Endothelial cell of umbilical vein (primary cell): ENCODE measurements at regions not wholly inside any gene's neighbourhood (a gene's known extent, or its start where the extent isn't known, plus 50 kb on each side); places are given as distances from the start of the nearest gene placed in this dataset.

Source experiments
- EZH2 ChIP-seq: IDR thresholded peaks from 2 replicates; pipeline ENCODE4 v1.6.1; 2012; ENCODE audit warnings: borderline replicate concordance, low read depth, mild to moderate bottlenecking, moderate library complexity, low read length, inconsistent platforms; ENCODE audit not compliant: severe bottlenecking
- MYC ChIP-seq: IDR thresholded peaks from one replicate; pipeline ENCODE4 v1.6.1; 2011; ENCODE audit warnings: mild to moderate bottlenecking, low read depth, low read length
- POLR2A ChIP-seq: IDR thresholded peaks from 2 replicates; pipeline ENCODE4 v1.6.1; 2012; ENCODE audit warnings: low read depth, mild to moderate bottlenecking, control low read depth, low read length
- POLR2AphosphoS5 ChIP-seq: IDR thresholded peaks from 2 replicates; pipeline ENCODE4 v1.6.1; 2012; ENCODE audit warnings: low read depth, mild to moderate bottlenecking, control low read depth, low read length, moderate library complexity; ENCODE audit not compliant: insufficient read depth
- TF ChIP-seq, protein P1 (sequence below): IDR thresholded peaks from 2 replicates; pipeline ENCODE4 v1.6.1; 2011; ENCODE audit not compliant: insufficient read depth, insufficient read length
- TF ChIP-seq, protein P2 (sequence below), 2 donors: IDR thresholded peaks; 1 replicate in 1 of 2; 2 replicates in 1 of 2; pipeline ENCODE4 v1.5.1; 2011; ENCODE audit warnings: low read length in 2 of 2, mild to moderate bottlenecking in 2 of 2, moderate library complexity in 2 of 2, control low read depth in 1 of 2, inconsistent platforms in 1 of 2, low read depth in 1 of 2; ENCODE audit not compliant: insufficient read depth in 1 of 2; ENCODE audit errors: extremely low read depth in 1 of 2

DNA sequence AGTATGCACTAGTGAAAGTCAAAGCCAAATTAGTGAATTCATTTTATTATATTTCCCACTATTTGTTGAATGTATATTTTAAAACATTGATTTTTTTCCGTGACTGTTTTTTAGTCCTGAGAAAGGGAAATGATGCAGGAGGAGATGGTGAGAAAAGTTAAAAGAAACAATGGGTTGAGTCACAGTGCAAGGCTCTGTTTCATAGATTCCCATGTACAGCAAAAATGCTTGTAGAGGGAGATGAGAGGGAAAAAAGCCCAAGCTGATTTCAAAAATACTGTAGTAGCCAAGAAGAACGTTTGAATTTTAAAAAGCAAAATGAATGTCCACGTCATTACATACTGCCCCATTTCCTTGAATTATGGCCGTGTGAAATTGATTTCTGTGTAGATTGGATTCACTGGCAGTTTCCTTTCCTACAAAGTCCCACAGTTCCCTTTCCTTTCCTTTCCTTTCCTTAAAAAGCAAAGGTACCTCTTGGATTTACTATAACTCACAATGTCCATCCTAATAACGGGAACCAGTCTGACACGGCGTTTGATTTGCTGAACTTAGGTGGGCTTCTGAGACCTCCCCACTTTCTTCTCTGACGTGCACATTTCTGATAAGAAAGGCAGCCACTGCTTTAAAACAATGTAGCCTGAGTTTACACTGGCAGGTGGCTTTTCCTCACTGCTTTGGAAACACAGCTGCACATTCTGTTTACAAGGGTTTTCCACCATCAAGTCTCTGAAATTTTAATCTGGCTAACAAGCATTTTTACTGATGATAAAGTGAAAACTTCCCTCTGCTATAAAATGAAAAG is 63.7 kb downstream of the SPCS3 start:
- TF ChIP-seq, protein P1, sequence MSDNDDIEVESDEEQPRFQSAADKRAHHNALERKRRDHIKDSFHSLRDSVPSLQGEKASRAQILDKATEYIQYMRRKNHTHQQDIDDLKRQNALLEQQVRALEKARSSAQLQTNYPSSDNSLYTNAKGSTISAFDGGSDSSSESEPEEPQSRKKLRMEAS, result no peak
- TF ChIP-seq, protein P2, sequence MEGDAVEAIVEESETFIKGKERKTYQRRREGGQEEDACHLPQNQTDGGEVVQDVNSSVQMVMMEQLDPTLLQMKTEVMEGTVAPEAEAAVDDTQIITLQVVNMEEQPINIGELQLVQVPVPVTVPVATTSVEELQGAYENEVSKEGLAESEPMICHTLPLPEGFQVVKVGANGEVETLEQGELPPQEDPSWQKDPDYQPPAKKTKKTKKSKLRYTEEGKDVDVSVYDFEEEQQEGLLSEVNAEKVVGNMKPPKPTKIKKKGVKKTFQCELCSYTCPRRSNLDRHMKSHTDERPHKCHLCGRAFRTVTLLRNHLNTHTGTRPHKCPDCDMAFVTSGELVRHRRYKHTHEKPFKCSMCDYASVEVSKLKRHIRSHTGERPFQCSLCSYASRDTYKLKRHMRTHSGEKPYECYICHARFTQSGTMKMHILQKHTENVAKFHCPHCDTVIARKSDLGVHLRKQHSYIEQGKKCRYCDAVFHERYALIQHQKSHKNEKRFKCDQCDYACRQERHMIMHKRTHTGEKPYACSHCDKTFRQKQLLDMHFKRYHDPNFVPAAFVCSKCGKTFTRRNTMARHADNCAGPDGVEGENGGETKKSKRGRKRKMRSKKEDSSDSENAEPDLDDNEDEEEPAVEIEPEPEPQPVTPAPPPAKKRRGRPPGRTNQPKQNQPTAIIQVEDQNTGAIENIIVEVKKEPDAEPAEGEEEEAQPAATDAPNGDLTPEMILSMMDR (IDR thresholded peaks at IDR 0.05; ENCODE audit: extremely low read depth in 1 of 2, insufficient read depth in 1 of 2, low read depth in 1 of 2, low read length in 2 of 2), result no peak
- TF ChIP-seq MYC (no peak), EZH2 (no peak), POLR2AphosphoS5 (no peak), POLR2A (no peak)
